ENCODE measurements at regions not wholly inside any gene's neighbourhood (a gene's known extent, or its start where the extent isn't known, plus 50 kb on each side); places are given as distances from the start of the nearest gene placed in this dataset.

GRCh38 chr16:75997606-75998005, 271.3 kb upstream of the CPHXL start:
- ATAC-seq = no peak
- TF ChIP-seq OSR1 (CRISPR knock-in tag; IDR thresholded peaks at IDR 0.05) (no peak), ZNF565 (CRISPR knock-in tag; conservative IDR thresholded peaks at IDR 0.05; ENCODE audit: low read depth) (no peak), RARB (CRISPR knock-in tag; IDR thresholded peaks at IDR 0.05) (no peak), ZFP30 (CRISPR knock-in tag; IDR thresholded peaks at IDR 0.05) (no peak), TSHZ2 (CRISPR knock-in tag; IDR thresholded peaks at IDR 0.05) (no peak), TCF4 (CRISPR knock-in tag; IDR thresholded peaks at IDR 0.05; ENCODE audit: borderline replicate concordance) (no peak), ZC3H10 (CRISPR knock-in tag; IDR thresholded peaks at IDR 0.05) (no peak), CSRNP3 (CRISPR knock-in tag; IDR thresholded peaks at IDR 0.05) (no peak), GLIS3 (CRISPR knock-in tag; IDR thresholded peaks at IDR 0.05) (no peak), SNAI2 (CRISPR knock-in tag; IDR thresholded peaks at IDR 0.05) (no peak), ZNF8 (CRISPR knock-in tag; IDR thresholded peaks at IDR 0.05) (no peak), ARNTL (CRISPR knock-in tag; IDR thresholded peaks at IDR 0.05; ENCODE audit: borderline replicate concordance, low read depth) (no peak), ESRRG (CRISPR knock-in tag; IDR thresholded peaks at IDR 0.05) (no peak), POU6F1 (CRISPR knock-in tag; IDR thresholded peaks at IDR 0.05; ENCODE audit: borderline replicate concordance, low read depth) (no peak), BACH2 (CRISPR knock-in tag; IDR thresholded peaks at IDR 0.05; ENCODE audit: borderline replicate concordance) (no peak), PATZ1 (CRISPR knock-in tag; IDR thresholded peaks at IDR 0.05; ENCODE audit: borderline replicate concordance) (no peak), ZFP3 (CRISPR knock-in tag; IDR thresholded peaks at IDR 0.05) (no peak)

GRCh38 chr16:76007645-76008044, 269.6 kb upstream of the CNTNAP4 start:
- ATAC-seq = no peak
- TF ChIP-seq ZFP30 (CRISPR knock-in tag; IDR thresholded peaks at IDR 0.05) (no peak), POU6F1 (CRISPR knock-in tag; IDR thresholded peaks at IDR 0.05; ENCODE audit: borderline replicate concordance, low read depth) (no peak), GLIS3 (CRISPR knock-in tag; IDR thresholded peaks at IDR 0.05) (no peak), ISL1 (CRISPR knock-in tag; IDR thresholded peaks at IDR 0.05) (no peak), BACH2 (CRISPR knock-in tag; IDR thresholded peaks at IDR 0.05; ENCODE audit: borderline replicate concordance) (no peak), PPARA (CRISPR knock-in tag; IDR thresholded peaks at IDR 0.05; ENCODE audit: borderline replicate concordance) (no peak), RARB (CRISPR knock-in tag; IDR thresholded peaks at IDR 0.05) (no peak), ARNTL (CRISPR knock-in tag; IDR thresholded peaks at IDR 0.05; ENCODE audit: borderline replicate concordance, low read depth) (no peak), ZC3H10 (CRISPR knock-in tag; IDR thresholded peaks at IDR 0.05) (no peak), CSDC2 (CRISPR knock-in tag; IDR thresholded peaks at IDR 0.05) (no peak), ZNF70 (CRISPR knock-in tag; IDR thresholded peaks at IDR 0.05) (no peak), TSHZ2 (CRISPR knock-in tag; IDR thresholded peaks at IDR 0.05) (no peak), OSR1 (CRISPR knock-in tag; IDR thresholded peaks at IDR 0.05) (no peak), TCF4 (CRISPR knock-in tag; IDR thresholded peaks at IDR 0.05; ENCODE audit: borderline replicate concordance) (no peak)
